ENCODE measurements at regions not wholly inside any gene's neighbourhood (a gene's known extent, or its start where the extent isn't known, plus 50 kb on each side); places are given as distances from the start of the nearest gene placed in this dataset.

- no peak for TF ChIP-seq CTCF (IDR thresholded peaks at IDR 0.05; ENCODE audit: borderline replicate concordance, extremely low read depth, insufficient read depth)
- no peak for FAIRE-seq
- no peak overlapping the region for H3K27ac ChIP-seq (ENCODE audit: low read depth in 2 of 2, low read length in 2 of 2)
- no peaks in the 10 kb centered on the region for H3K4me1 ChIP-seq (ENCODE audit: control insufficient read depth in 2 of 3, insufficient read depth in 2 of 3, low read depth in 1 of 3, low read length in 3 of 3)
- no peak for DNase-seq
- no peak overlapping the region for H3K4me3 ChIP-seq (ENCODE audit: low read length in 3 of 3)
- no peak overlapping the region for H3K9ac ChIP-seq (ENCODE audit: low read length in 3 of 3)
- intact Hi-C loops (cut with DNase I), result no loop called here
- no peaks in the 10 kb centered on the region for H3K36me3 ChIP-seq (ENCODE audit: control insufficient read depth in 2 of 3, insufficient read depth in 3 of 3, low read length in 3 of 3)
- H3K9me3 ChIP-seq (ENCODE audit: control insufficient read depth in 2 of 3, insufficient read depth in 1 of 3, low read length in 3 of 3), result peaks cover 0 to 8% (median 0%) of the 10 kb centered on the region in 3 donors
- H3K27me3 ChIP-seq (ENCODE audit: control insufficient read depth, insufficient read depth, low read length), result no peaks in the 10 kb centered on the region
Measured at GRCh38 chr1:101338714-101339430, 102.1 kb downstream of the S1PR1 start.

GRCh38 chr1:101344745-101345144 lies 107.9 kb downstream of the S1PR1 start:
- no peak overlapping the region for H3K4me3 ChIP-seq (ENCODE audit: low read length in 3 of 3)
- no peaks in the 10 kb centered on the region for H3K4me1 ChIP-seq (ENCODE audit: control insufficient read depth in 2 of 3, insufficient read depth in 2 of 3, low read depth in 1 of 3, low read length in 3 of 3)
- intact Hi-C loops (cut with DNase I), result no loop called here
- H3K27me3 ChIP-seq (ENCODE audit: control insufficient read depth, insufficient read depth, low read length), result no peaks in the 10 kb centered on the region
- no peak overlapping the region for H3K9ac ChIP-seq (ENCODE audit: low read length in 3 of 3)
- DNase-seq (peak in 1 of 5 donors; percentile 23), FAIRE-seq (no peak)
- H3K27ac ChIP-seq (ENCODE audit: low read depth in 2 of 2, low read length in 2 of 2), result no peak overlapping the region
- no peaks in the 10 kb centered on the region for H3K9me3 ChIP-seq (ENCODE audit: control insufficient read depth in 2 of 3, insufficient read depth in 1 of 3, low read length in 3 of 3)
- H3K36me3 ChIP-seq (ENCODE audit: control insufficient read depth in 2 of 3, insufficient read depth in 3 of 3, low read length in 3 of 3), result no peaks in the 10 kb centered on the region
- TF ChIP-seq CTCF (IDR thresholded peaks at IDR 0.05; ENCODE audit: borderline replicate concordance, extremely low read depth, insufficient read depth), result no peak

- H3K36me3 ChIP-seq (ENCODE audit: control insufficient read depth in 2 of 3, insufficient read depth in 3 of 3, low read length in 3 of 3), result no peaks in the 10 kb centered on the region
- no peaks in the 10 kb centered on the region for H3K4me1 ChIP-seq (ENCODE audit: control insufficient read depth in 2 of 3, insufficient read depth in 2 of 3, low read depth in 1 of 3, low read length in 3 of 3)
- H3K9me3 ChIP-seq (ENCODE audit: control insufficient read depth in 2 of 3, insufficient read depth in 1 of 3, low read length in 3 of 3), result no peaks in the 10 kb centered on the region
- H3K27me3 ChIP-seq (ENCODE audit: control insufficient read depth, insufficient read depth, low read length), result no peaks in the 10 kb centered on the region
- intact Hi-C loops (cut with DNase I), result no loop called here
- no peak for FAIRE-seq
- no peak overlapping the region for H3K9ac ChIP-seq (ENCODE audit: low read length in 3 of 3)
- no peak for DNase-seq
- TF ChIP-seq CTCF (IDR thresholded peaks at IDR 0.05; ENCODE audit: borderline replicate concordance, extremely low read depth, insufficient read depth), result no peak
- no peak overlapping the region for H3K4me3 ChIP-seq (ENCODE audit: low read length in 3 of 3)
- H3K27ac ChIP-seq (ENCODE audit: low read depth in 2 of 2, low read length in 2 of 2), result no peak overlapping the region
Measured at GRCh38 chr1:101346419-101346818, 109.6 kb downstream of the S1PR1 start.

GRCh38 chr1:101356013-101356412 lies 119.2 kb downstream of the S1PR1 start:
- FAIRE-seq (no peak), DNase-seq (no peak)
- H3K27me3 ChIP-seq (ENCODE audit: control insufficient read depth, insufficient read depth, low read length), result no peaks in the 10 kb centered on the region
- intact Hi-C loops (cut with DNase I), result no loop called here
- no peaks in the 10 kb centered on the region for H3K36me3 ChIP-seq (ENCODE audit: control insufficient read depth in 2 of 3, insufficient read depth in 3 of 3, low read length in 3 of 3)
- no peak overlapping the region for H3K27ac ChIP-seq (ENCODE audit: low read depth in 2 of 2, low read length in 2 of 2)
- no peaks in the 10 kb centered on the region for H3K4me1 ChIP-seq (ENCODE audit: control insufficient read depth in 2 of 3, insufficient read depth in 2 of 3, low read depth in 1 of 3, low read length in 3 of 3)
- no peak overlapping the region for H3K9ac ChIP-seq (ENCODE audit: low read length in 3 of 3)
- H3K4me3 ChIP-seq (ENCODE audit: low read length in 3 of 3), result no peak overlapping the region
- TF ChIP-seq CTCF (IDR thresholded peaks at IDR 0.05; ENCODE audit: borderline replicate concordance, extremely low read depth, insufficient read depth), result no peak
- no peaks in the 10 kb centered on the region for H3K9me3 ChIP-seq (ENCODE audit: control insufficient read depth in 2 of 3, insufficient read depth in 1 of 3, low read length in 3 of 3)
